HG03378 (cell line): ENCODE measurements at regions not wholly inside any gene's neighbourhood (a gene's known extent, or its start where the extent isn't known, plus 50 kb on each side); places are given as distances from the start of the nearest gene placed in this dataset.

Experiments
- ATAC-seq: cut with Tn5 transposase; IDR thresholded peaks from one replicate; pipeline ENCODE4 v1.9.1; 2021; ENCODE audit warnings: mild to moderate bottlenecking, moderate library complexity; ENCODE audit not compliant: unreplicated experiment

DNA sequence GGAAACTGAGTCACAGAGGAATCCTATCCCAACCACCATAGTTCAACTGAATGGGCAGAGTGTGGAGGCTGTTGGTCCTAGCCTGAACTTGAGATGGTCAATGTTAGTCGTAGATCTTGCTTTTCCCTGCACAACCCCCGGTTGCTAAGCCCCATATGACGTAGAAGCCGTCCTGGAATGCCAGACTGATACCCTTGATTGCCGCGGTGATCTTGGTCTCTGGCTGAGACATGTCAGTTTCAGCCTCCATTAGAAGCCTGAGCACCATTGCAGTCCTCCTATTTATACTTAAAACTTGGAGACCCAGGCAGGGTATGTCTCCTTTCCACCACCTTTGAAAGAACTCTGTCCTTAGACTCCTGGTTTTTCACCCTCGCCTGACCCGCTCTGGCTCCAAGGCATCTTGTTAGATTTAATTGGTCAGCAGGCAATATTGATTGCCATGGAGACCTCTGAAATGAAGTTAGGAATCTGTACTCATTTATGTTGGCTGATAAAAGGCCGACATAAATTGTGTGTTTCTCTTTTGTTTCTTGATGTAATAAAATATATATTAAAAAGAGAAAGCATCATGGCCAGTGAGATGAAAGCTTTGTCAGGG, 53.4 kb downstream of the RPLP1 start:
- ATAC-seq: no peak

DNA sequence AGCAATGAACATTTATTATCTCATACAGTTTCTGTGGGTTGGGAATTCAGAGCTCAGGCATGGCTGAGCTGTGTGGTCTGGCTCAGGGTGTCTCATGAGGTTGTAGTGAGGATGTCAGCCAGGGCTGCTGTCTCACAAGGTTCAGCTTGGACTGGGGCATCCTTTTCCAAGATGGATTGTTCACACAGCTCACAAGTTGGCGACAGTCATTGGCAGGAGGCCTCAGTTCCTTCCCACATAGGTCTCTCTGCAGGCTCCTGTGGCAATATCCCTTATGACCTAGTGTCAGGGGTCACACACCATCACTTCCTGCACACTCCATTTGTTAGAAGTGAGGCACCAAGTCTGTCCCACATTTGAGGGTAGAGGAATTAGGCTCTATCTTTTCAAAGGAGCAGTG, 56.0 kb downstream of the RPLP1 start:
- no peak for ATAC-seq

DNA sequence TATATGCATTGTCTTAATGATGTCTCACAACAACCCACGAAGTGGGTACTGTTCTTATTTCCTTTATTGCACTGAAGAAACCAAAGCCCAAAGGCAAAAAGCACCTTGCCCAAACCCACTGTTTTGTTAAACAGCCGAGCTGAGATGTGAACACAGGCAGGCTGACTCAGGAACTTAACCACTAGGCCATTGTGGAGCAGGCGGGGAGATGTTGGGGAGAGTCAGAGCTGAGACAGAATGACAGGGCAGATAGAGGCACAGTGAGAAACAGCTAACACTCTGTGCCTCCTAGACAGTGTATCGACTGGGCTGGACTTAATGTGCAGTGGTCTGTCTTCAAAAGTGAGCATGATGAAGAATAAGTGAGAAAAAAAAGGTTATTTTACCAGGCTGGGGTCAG, 56.5 kb downstream of the RPLP1 start:
- no peak for ATAC-seq

GRCh38 chr15:69510556-69510955, 57.9 kb downstream of the RPLP1 start:
- ATAC-seq: no peak

DNA sequence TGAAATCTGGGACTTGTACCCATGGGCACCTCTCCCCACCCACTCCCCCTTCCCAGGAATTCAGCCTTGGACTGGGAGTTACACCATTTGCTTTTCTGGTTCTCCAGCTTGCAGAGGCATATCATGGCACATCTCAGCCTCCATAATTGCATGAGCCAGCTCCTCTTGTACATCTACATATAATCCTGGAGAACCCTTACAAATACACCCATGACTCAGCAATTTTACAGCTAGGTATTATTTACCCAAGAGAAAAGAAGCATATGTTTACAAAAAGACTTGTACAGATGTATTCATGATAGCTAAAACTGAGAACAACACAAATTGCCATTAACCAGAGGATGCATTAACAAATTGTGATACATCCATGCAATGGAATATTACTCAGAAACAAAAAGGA, 58.4 kb downstream of the RPLP1 start:
- ATAC-seq: no peak

DNA sequence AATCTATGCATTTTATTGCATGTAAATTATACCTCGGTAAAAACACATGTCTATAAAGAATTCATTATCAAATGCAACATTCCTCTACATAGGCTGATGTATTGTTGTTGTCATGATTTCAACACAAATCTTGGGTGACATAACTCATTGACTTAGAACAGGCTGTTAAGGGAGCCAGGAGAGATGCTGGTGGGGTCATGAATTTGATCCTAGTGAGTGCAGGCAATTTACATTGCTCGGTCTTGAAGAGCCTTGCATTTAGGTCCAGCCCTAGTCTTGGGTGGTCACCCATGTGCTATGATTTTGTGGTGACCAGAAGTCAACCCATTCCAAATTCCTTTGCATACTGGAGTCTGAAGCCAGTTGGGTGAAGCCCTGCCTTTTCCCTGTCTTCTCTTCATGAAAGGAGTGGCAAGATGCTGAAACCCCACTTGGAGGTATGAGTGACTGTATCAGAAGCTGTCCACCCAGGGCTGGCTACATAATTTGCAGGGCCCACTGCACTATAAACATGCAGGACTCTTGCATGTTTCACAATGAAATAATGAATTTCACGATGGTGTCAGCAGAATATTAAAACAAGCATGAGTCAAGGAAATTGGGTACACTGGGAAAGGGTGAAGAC, 59.2 kb downstream of the RPLP1 start:
- ATAC-seq: no peak

- ATAC-seq: no peak
Measured at GRCh38 chr15:69513450-69513960, 60.9 kb downstream of the RPLP1 start.

- ATAC-seq: no peak
Measured at GRCh38 chr15:69513986-69514385, 61.4 kb downstream of the RPLP1 start.

DNA sequence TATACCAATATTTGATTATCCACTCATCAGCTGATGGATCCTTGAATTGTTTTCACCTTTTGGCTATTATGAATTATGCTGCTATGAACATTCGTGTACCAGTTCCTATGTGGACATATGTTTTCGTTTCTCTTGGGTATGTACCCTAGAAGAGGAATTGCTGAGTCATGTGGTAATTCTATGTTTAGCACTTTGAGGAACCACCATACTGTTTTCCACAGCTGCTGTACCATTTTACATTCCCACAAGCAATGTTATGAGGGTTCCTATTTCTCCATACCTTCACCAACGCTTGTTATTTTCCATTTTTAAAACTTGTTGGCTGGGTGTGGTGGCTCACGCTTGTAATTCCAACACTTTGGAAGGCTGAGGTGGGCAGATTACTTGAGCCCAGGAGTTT, 62.9 kb downstream of the RPLP1 start:
- ATAC-seq: no peak

DNA sequence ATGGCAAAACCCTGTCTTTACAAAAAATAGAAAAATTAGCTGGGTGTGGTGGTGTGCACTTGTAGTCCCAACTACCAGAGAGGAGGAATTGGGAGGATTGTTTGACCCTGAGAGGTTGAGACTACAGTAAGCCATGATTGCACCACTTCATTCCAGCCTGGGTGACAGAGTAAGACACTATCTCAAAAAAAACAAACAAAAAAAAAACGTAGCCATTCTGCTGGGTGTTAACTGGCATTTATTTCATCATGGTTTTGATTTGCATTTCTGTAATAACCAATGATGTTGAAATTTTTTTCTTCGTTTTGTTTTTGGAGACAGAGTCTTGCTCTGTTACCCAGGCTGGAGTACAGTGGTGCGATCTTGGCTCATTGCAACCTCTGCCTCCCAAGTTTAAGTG, 63.3 kb downstream of the RPLP1 start:
- no peak for ATAC-seq

DNA sequence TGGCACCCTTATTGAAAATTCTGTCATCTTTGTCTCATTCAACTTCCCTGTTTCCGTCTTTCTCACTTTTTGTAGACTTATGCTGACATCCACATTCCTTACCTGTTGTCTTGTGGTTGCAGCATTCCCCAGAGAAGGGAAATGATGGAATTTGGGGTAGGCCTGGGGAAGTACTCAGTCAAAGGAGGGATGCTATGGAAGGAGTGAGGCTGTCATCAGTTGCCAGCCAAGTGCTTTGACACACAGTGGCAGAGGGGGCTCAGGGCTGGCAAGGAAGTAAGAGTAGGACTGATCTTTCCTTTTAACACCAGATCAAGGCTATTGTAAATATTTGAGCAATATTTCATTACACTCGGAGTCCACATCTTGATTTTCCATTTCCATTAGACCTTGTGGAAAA, 64.4 kb downstream of the RPLP1 start:
- ATAC-seq: no peak

DNA sequence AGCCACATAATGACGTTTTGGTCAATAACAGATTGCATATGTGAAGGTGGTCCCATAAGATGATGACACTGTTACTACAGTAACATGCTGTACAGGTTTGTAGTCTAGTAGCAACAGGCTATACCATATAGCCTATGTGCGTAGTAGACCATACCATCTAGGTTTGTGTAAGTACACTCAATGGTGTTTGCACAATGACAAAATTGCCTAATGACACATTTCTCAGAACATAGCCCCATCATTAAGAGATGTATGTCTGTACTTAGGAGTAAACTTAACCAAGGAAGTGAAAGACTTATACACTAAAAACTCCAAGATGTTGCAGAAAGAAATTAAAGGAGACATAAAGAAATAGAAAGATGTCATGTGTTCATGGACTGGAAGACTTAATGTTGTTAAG, 66.2 kb downstream of the RPLP1 start:
- ATAC-seq: no peak

DNA sequence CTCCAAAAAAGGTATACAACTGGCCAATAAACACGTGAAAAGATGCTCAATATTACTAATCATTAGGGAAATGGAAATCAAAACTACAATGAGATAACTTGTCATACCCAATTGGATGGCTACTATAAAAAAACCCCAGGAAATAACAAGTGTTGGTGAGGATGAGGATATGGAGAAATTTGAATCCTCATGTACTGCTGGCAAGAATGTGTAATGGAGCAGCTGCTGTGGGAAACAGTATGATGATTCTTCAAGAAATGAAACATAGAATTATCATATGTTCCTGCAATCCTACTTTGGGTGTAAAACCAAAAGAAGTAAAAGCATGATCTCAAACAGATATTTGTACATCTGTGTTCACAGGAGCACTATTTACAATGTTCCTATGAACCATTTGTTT, 67.4 kb downstream of the RPLP1 start:
- ATAC-seq: no peak

- ATAC-seq: no peak
Measured at GRCh38 chr15:69522361-69522760, 69.7 kb downstream of the RPLP1 start.

DNA sequence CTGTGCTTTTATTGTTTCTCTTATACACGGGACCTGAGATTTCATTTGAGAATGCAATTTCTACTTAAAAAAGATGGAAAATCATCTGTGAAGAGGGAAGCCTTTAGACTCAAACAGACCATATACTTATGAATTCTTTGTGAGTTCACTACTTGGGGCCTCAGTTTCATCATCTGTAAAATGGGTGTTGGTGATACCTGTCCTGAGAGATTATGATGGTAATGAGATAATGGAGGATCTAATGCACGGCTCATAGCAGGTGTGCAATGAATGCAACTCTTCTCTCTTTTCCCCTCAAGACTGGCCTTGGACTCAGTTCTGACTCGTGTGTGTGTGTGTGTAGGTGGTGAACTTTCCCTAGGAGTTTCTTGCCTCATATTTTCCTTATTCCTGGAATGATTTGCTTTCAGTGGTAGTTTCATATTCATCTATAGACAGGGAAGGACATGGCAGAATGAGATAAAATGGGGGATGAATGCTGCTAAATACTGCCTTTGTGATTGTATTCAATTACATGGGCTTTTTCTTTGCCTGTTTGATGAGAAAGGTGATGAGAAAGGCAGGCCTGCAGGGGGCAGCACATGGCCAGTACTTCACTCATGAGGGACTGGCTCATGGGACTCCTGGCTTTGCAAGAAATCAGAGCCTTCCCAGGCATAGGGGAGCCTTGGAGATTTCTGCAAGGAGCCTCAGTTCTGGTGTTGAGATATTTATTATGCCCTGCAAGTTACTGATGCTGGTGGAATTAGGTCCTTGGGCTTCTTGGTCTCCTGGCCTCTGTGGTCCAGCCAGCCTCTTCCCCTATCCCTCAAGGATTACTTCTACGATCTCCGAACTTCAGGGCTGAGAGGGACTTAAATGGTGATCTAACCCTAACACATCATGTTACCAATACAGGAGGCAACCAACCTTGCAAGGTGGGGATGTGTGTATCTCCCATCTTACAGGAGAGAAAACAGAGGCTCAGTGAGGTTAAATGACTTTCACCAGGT, 70.7 kb downstream of the RPLP1 start:
- ATAC-seq: no peak

- no peak for ATAC-seq
Measured at GRCh38 chr15:69524296-69524695, 71.7 kb downstream of the RPLP1 start.

DNA sequence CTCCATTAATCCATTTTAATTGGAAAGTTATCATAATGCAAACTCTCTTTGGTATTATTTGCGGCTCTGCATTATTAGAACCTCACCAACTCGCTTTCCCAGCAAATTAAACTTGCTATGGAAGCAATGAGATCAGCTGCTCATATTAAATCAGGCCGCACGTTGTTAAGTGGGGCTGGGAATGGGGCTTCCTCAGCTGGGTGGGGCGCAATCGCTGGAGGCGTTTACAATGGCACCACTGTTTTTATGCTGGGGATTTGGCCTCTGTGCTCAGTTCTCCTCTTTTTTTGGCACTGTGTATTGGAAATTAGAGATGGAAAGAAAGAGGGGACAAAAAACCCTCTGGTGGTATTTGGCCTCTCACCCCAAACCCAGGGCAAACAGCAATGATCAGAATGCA, 72.2 kb downstream of the RPLP1 start:
- no peak for ATAC-seq

DNA sequence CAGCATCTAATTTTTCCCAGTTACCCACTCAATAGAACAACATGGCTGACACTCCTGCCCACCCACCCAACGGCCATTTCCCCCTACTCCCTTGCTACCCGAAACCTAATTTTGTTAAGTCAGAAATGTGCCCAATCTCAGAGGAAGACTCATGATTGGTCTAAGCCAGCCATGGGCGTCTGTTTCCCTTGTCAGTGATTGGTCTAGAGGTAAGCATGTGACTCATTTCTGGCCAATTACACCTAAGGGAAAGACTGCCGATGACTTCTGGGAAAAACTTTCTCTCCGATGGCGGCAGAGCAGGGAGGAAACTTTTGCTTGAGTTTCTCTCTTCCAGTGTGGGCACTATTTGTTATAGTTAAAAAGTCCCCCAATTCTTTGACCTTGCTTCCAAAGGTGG, 72.9 kb downstream of the RPLP1 start:
- ATAC-seq: no peak

- ATAC-seq: no peak
Measured at GRCh38 chr15:69526081-69527061, 73.8 kb downstream of the RPLP1 start.

DNA sequence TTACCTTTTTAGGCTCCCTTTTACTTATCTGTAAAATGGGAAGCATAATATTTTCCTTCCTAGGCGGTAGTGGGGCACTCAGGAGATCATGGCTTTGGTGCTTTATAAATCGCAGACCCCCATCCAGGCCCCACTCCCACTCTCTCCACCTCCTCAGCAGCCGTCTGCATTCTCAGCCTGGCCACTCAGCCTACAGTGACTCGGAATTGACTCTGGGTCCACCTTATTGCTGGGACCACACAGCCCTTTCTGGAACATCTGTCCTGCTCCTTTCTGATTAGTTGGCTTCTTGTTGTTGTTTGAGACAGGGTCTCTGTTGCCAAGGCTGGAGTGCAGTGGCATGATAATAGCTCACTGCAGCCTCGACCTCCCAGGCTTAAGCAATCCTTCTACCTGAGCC, 76.5 kb downstream of the RPLP1 start:
- no peak for ATAC-seq
